ENCODE measurements at regions not wholly inside any gene's neighbourhood (a gene's known extent, or its start where the extent isn't known, plus 50 kb on each side); places are given as distances from the start of the nearest gene placed in this dataset.

GRCh38 chr4:62865261-62865660, 1544.0 kb downstream of the TECRL start:
- DNase-seq = no peak

- DNase-seq = no peak
Observed at GRCh38 chr4:62849696-62850095, 1559.6 kb downstream of the TECRL start.

DNA sequence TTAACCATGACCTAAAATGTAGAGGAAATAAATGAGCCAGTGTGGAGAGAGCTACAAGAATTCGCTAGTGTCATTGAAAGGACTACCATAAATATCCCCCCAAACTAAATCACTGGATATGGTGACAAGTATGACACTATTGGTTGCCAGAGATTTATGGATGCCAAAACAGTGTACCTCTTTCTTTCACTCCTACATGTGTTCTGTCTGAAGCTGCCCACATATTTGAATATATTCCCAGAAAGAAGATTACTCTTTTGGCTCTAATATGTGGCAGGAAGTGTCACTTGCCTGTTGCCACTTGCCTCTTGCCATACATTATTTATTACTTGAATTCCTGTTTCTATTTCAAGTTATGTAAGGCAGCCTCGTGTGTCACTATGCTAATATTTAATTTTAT, 1573.6 kb downstream of the TECRL start:
- DNase-seq = no peak

- DNase-seq = no peak
Observed at GRCh38 chr4:62822306-62822705, 1586.9 kb downstream of the TECRL start.

DNA sequence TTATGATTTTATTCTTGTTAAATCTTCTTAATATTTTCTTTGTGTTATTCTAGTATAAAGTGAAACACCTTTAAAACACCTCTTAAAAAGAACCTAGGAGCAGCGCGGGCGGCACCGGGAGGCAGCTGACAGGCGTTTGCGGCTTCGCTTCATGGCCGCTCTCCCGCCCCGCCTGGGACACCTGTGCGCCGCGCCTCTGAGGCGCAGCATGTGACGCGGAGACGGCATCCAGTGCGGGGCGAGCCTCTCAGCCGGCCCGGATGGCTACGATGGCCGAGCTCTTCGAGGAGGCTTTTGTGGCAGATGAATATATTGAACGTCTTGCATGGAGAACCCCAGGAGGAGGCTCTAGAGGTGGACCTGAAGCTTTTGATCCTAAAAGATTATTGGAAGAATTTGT, 1592.7 kb downstream of the TECRL start:
- DNase-seq = no peak

DNA sequence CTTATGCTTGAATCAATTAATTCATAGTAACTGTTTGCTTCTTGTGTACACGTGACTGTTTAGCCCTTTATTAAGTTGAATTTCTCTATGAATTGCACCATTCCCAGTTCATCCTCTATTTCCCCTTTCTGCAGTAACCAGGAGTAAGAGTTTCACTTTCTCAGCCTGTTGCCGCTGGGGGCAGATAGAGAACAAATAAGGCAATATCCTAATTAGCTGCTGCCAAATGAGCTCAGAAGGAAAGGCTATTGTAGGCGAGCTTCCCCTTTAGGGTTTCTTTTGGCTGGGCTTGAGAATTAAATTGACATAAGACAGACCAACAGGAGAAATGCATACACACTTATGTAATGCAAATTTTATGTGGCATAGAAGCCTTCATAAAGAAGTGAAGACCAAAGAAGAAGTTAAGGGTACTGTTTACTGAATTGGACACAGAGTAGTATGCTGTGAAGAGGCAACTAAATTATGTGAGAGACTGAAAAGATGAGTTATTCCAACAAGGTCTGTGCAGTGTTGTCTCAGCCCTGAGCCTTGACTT, 1594.7 kb downstream of the TECRL start:
- no peak for DNase-seq

DNA sequence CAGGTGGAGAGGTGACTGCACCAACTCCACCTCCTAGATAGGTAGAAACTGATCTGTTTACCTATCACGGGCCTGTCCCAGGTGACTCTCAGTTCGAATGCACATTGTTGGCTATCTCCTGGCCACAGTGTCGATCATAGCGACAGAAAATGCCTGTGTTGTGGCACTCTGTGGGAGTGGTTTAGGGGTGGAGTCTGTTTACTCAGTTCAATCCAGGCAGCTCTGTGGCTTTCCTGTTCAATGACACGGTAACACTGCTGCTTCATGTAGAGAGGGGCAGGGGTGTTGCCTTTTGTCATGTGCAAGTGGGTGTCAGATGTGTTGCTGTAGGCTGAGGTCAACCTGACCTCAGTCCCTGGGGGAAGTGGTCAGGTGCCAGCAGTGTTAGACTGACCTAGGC, 1602.4 kb downstream of the TECRL start:
- DNase-seq = no peak

DNA sequence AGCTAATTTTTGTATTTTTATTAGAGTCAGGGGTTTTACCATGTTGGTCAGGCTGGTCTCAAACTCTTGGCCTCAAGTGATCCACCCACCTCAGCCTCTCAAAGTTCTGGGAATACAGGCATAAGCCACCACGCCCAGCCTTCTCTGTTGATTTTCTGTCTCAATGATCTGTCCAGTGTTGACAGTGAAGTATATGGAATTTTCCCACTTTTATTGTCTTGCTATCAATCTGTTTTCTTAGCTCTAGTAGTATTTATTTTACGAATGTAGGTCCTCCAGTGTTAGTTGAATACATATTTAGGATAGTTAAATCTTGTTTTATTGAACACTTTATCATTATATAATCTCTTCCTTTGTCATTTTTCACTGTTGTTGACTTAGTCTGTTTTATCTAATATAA, 1603.9 kb downstream of the ADGRL3 start:
- no peak for DNase-seq

GRCh38 chr4:62797221-62797620, 1597.1 kb downstream of the ADGRL3 start:
- no peak for DNase-seq

GRCh38 chr4:62791386-62791785, 1591.3 kb downstream of the ADGRL3 start:
- no peak for DNase-seq

- DNase-seq = no peak
Observed at GRCh38 chr4:62771983-62772557, 1571.9 kb downstream of the ADGRL3 start.

GRCh38 chr4:62740296-62740695, 1540.2 kb downstream of the ADGRL3 start:
- no peak for DNase-seq

DNA sequence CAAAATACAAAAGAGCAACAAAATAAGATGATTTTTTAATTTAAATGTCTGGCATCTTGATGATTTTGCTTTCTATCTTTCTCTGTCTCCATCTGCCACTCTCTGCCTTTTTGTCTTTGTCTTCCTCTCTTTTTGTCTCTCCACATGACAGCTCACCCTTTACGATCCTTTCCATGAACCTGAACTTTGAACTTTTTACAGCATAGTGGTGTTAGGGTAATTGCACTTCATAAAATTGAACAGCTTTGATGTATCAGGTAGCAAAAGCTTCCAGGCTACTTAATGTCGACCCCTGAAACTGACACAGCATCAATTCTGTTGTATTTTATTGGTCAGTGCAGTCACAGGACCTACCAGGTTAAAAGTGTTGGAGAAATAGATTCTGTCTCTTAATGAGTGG, 1517.0 kb downstream of the ADGRL3 start:
- no peak for DNase-seq

- DNase-seq = no peak
Observed at GRCh38 chr4:62711575-62711974, 1511.4 kb downstream of the ADGRL3 start.

GRCh38 chr4:62709618-62710252, 1509.6 kb downstream of the ADGRL3 start:
- peak; percentile 42 for DNase-seq

- DNase-seq = no peak
Observed at GRCh38 chr4:62706423-62706822, 1506.3 kb downstream of the ADGRL3 start.

DNA sequence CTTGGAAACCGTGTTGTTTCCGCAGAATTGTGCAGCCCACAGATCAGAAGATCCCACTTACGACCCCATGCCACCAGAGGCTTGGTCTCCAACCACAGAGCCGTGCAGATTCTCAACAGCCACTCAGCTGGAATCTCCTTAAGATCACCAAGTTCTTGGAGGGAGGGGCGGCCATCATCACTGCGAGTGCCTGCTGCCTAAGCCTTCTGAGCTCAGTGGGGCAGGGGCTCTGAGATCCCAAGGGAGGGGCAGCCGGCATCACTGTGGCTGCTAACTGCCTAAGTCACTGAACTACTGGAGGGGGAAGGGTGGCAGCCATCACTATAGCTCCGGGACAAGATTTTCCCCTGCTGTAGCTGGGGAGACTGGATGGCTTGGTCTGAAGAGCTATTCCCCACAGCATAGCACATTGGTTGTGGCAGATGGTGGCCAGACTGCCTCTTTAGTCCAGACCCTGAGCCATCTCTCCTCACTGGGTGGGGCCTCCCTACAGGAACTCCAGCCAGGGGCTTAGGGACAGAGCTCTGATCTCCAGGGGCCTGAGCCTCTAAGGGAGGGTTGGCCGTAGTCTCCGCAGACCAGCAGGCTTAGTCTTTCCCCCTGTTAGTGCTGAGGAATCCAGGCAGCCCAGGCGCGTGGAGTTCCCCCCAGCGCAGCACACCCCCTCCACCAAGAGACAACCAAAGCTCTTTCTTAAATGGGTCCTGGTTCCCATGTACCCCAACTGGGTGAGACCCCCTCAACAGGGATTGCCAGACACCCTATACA, 1483.9 kb downstream of the ADGRL3 start:
- DNase-seq = no peak

DNA sequence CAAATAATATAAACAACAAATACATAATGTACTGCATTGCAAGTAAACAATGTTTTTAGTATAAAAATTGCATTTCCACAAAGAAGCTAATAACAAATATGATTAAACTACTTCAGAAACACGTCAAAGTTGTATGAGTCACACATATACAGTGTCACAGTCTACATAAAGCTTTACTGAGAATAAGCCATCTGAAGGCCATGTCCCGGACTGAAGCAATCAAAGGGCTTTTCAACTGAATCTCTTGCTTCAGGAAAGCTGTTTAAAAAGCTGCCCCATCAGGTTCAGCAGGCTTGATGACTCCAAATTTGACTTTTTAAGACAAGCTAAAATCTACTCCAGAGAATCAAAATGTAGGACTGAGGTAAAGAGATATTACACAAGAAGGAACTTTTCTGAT, 1476.8 kb downstream of the ADGRL3 start:
- DNase-seq = no peak

- peak; percentile 45 for DNase-seq
Observed at GRCh38 chr4:62670514-62670913, 1470.4 kb downstream of the ADGRL3 start.

DNA sequence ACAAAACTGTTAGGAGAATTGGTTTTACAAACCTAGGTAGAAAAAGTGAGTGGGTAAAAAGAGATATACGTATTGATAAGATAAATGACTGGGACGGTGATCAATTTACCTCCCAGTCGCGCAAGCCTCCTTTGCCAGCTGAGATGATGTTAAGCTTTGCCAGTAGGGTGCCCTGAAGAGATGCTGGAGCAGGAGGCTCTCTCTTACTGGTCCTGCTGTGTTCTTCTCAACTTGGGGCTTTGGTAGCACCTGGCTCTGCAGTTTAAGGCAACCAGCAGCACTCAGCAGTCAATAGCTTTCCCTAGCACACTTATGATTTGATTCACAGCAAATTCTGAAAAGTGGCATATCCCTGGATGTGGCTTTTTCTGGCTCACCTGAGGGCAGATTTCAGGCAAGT, 1461.7 kb downstream of the ADGRL3 start:
- DNase-seq = no peak

GRCh38 chr4:62656006-62656405, 1455.9 kb downstream of the ADGRL3 start:
- DNase-seq = no peak

GRCh38 chr4:62644372-62644771, 1444.2 kb downstream of the ADGRL3 start:
- DNase-seq = peak; percentile 16

- DNase-seq = no peak
Observed at GRCh38 chr4:62640296-62640695, 1440.2 kb downstream of the ADGRL3 start.

DNA sequence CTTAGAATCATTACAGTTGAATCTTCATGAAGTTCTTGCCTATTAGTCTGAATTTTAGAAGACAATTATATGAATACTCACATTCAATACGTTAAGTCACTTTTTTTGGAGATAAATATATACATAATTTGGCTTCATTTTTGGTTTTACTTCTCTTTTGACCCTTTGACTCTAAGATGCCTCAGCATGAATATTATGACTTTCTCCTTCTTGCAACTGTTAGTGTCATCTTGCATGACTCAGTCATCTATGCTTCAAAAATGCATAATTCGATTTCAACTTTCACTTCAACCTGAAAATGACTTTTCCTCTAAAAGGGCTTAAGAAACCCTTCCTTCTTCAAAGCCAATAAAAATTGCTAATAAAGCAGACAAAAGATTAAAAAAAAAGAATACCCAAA, 1427.5 kb downstream of the ADGRL3 start:
- DNase-seq = no peak
